ENCODE measurements at regions not wholly inside any gene's neighbourhood (a gene's known extent, or its start where the extent isn't known, plus 50 kb on each side); places are given as distances from the start of the nearest gene placed in this dataset.

GRCh38 chr16:6165330-6165979 lies 1067.9 kb upstream of the EEF2KMT start:
- Histone ChIP-seq H3K9me2 (replicated peaks; ENCODE audit: insufficient read depth, low read length) (no peaks in the 10 kb centered on the region), H4K20me1 (ENCODE audit: insufficient read depth, low read depth, low read length) (no peaks in the 10 kb centered on the region), H3K4me3 (ENCODE audit: low read length) (no peak overlapping the region)

DNA sequence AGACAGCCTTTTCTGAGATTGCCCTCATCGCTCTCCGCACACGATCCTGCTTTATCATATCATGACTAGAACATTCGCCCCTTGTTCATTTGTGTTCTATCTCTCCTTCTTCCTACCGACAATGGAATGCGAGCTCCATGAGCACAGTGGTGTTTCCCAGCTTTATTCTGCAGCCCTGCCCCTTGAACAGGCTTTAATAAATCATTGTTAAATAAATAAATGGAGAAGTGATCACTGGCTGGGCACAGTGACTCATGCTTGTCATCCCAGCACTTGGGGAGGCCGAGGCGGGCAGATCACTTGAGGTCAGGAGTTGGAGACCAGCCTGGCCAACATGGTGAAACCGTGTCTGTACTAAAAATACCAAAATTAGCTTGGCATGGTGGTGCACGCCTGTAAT lies 1063.3 kb upstream of the EEF2KMT start:
- Histone ChIP-seq H3K27ac (ENCODE audit: low read length) (no peak overlapping the region), H4K20me1 (ENCODE audit: insufficient read depth, low read depth, low read length) (no peaks in the 10 kb centered on the region), H3K9ac (ENCODE audit: low read length) (no peak overlapping the region), H3K4me2 (ENCODE audit: low read depth, low read length, poor library complexity, severe bottlenecking) (no peak overlapping the region), H3K4me1 (ENCODE audit: low read length) (no peaks in the 10 kb centered on the region), H3K27me3 (ENCODE audit: low read length) (no peaks in the 10 kb centered on the region), H3K9me3 (ENCODE audit: low read length) (peaks cover 4% of the 10 kb centered on the region; the same call in 1 of the 2 replicates), H3K9me2 (replicated peaks; ENCODE audit: insufficient read depth, low read length) (no peaks in the 10 kb centered on the region), H3K4me3 (ENCODE audit: low read length) (no peak overlapping the region), H3K79me2 (ENCODE audit: low read length) (no peaks in the 10 kb centered on the region), H2AFZ (ENCODE audit: low read length) (no peak overlapping the region), H3K36me3 (ENCODE audit: insufficient read depth, low read length) (no peaks in the 10 kb centered on the region)
- no peak for DNase-seq

More at GRCh38 chr16:6165330-6165979, 1067.9 kb upstream of the EEF2KMT start:
- DNase-seq, result no peak
- Histone ChIP-seq H2AFZ (ENCODE audit: low read length) (no peak overlapping the region), H3K27ac (ENCODE audit: low read length) (no peak overlapping the region), H3K9ac (ENCODE audit: low read length) (no peak overlapping the region), H3K4me1 (ENCODE audit: low read length) (no peaks in the 10 kb centered on the region), H3K9me3 (ENCODE audit: low read length) (no peaks in the 10 kb centered on the region; the same call in 1 of the 2 replicates), H3K79me2 (ENCODE audit: low read length) (no peaks in the 10 kb centered on the region), H3K27me3 (ENCODE audit: low read length) (no peaks in the 10 kb centered on the region), H3K36me3 (ENCODE audit: insufficient read depth, low read length) (no peaks in the 10 kb centered on the region), H3K4me2 (ENCODE audit: low read depth, low read length, poor library complexity, severe bottlenecking) (no peak overlapping the region)

DNA sequence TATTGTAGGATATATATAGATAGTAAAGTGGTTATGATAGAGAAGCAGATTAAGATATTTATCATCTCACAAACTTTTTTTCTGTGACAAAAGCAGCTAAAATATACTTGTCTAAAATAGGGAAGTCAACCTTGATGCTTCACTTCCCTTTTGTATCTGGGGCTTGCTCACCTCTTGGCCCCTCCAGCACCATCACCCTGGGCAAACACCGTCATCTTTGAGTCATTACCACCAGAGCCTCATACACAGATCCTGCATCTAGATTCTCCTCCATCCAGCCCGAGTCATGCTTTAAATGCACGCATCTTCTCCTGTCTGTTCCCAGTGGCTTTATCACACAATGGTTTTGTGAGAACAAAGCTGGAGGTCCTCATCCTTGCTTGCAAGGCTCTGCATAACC lies 1062.7 kb upstream of the EEF2KMT start:
- Histone ChIP-seq H3K9me3 (ENCODE audit: low read length) (peaks cover 4% of the 10 kb centered on the region; the same call in 1 of the 2 replicates), H3K9ac (ENCODE audit: low read length) (no peak overlapping the region), H3K27ac (ENCODE audit: low read length) (no peak overlapping the region), H3K4me2 (ENCODE audit: low read depth, low read length, poor library complexity, severe bottlenecking) (no peak overlapping the region), H2AFZ (ENCODE audit: low read length) (no peak overlapping the region), H3K9me2 (replicated peaks; ENCODE audit: insufficient read depth, low read length) (no peaks in the 10 kb centered on the region), H4K20me1 (ENCODE audit: insufficient read depth, low read depth, low read length) (no peaks in the 10 kb centered on the region), H3K4me1 (ENCODE audit: low read length) (no peaks in the 10 kb centered on the region), H3K79me2 (ENCODE audit: low read length) (no peaks in the 10 kb centered on the region), H3K27me3 (ENCODE audit: low read length) (no peaks in the 10 kb centered on the region), H3K4me3 (ENCODE audit: low read length) (no peak overlapping the region), H3K36me3 (ENCODE audit: insufficient read depth, low read length) (no peaks in the 10 kb centered on the region)
- DNase-seq, result no peak

DNA sequence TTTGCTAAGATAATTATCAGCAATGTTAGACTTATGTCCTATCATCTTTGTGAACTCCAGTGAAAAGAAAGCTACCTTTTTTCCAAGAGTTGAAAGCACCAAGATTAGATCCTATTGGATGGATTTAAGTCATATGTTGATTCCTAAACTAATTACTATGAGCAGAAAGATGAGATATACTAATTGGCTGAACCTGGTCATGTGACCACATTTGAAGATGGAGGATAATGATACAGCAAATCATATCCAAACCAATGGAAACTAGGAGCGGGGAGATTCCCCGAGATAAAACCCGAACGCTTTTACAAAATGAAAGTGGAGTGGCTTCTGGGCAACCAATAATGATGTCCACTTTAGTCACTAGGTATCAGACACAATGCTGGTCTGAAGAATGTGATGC lies 1060.2 kb upstream of the EEF2KMT start:
- peaks cover 4% of the 10 kb centered on the region for H3K9me3 ChIP-seq (ENCODE audit: low read length)
- H3K4me3 ChIP-seq (ENCODE audit: low read length), result no peak overlapping the region
- no peaks in the 10 kb centered on the region for H3K27me3 ChIP-seq (ENCODE audit: low read length)
- no peaks in the 10 kb centered on the region for H4K20me1 ChIP-seq (ENCODE audit: insufficient read depth, low read depth, low read length)
- H2AFZ ChIP-seq (ENCODE audit: low read length), result no peak overlapping the region
- H3K4me2 ChIP-seq (ENCODE audit: low read depth, low read length, poor library complexity, severe bottlenecking), result no peak overlapping the region
- no peaks in the 10 kb centered on the region for H3K79me2 ChIP-seq (ENCODE audit: low read length)
- no peak overlapping the region for H3K27ac ChIP-seq (ENCODE audit: low read length)
- H3K4me1 ChIP-seq (ENCODE audit: low read length), result no peaks in the 10 kb centered on the region
- no peaks in the 10 kb centered on the region for H3K36me3 ChIP-seq (ENCODE audit: insufficient read depth, low read length)
- DNase-seq, result no peak
- H3K9ac ChIP-seq (ENCODE audit: low read length), result no peak overlapping the region
- no peaks in the 10 kb centered on the region for H3K9me2 ChIP-seq (replicated peaks; ENCODE audit: insufficient read depth, low read length)

DNA sequence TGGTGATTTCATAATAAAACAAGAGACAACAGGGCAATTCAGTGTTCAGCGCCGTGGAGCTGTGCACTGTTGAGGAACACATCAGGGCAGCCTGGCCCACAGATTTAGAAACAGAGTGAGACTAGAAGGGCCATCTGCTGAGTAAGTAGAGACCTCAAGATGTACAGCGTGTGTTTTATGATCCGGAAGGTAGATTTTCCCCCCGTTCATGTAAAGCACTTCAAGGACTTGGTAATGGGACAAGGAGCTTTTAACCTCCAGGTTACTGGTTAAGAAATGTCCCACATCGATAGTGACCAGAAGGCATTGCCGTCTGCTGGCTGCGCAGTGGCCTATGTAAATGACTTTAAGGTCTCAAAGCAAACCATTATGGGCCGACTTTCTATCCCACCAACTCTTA lies 1057.7 kb upstream of the EEF2KMT start:
- H3K27ac ChIP-seq (ENCODE audit: low read length), result no peak overlapping the region
- no peak overlapping the region for H3K4me2 ChIP-seq (ENCODE audit: low read depth, low read length, poor library complexity, severe bottlenecking)
- H3K4me3 ChIP-seq (ENCODE audit: low read length), result no peak overlapping the region
- no peaks in the 10 kb centered on the region for H3K79me2 ChIP-seq (ENCODE audit: low read length)
- peaks cover 4% of the 10 kb centered on the region for H3K9me3 ChIP-seq (ENCODE audit: low read length)
- no peak overlapping the region for H2AFZ ChIP-seq (ENCODE audit: low read length)
- no peaks in the 10 kb centered on the region for H3K4me1 ChIP-seq (ENCODE audit: low read length)
- no peaks in the 10 kb centered on the region for H3K9me2 ChIP-seq (replicated peaks; ENCODE audit: insufficient read depth, low read length)
- no peak for DNase-seq
- H3K27me3 ChIP-seq (ENCODE audit: low read length), result no peaks in the 10 kb centered on the region
- no peaks in the 10 kb centered on the region for H4K20me1 ChIP-seq (ENCODE audit: insufficient read depth, low read depth, low read length)
- no peak overlapping the region for H3K9ac ChIP-seq (ENCODE audit: low read length)
- H3K36me3 ChIP-seq (ENCODE audit: insufficient read depth, low read length), result no peaks in the 10 kb centered on the region

GRCh38 chr16:6153901-6154300 lies 1056.3 kb upstream of the EEF2KMT start:
- Histone ChIP-seq H3K4me2 (ENCODE audit: low read depth, low read length, poor library complexity, severe bottlenecking) (no peak overlapping the region), H3K4me3 (ENCODE audit: low read length) (no peak overlapping the region), H3K79me2 (ENCODE audit: low read length) (no peaks in the 10 kb centered on the region), H3K9me3 (ENCODE audit: low read length) (peaks cover 4% of the 10 kb centered on the region), H2AFZ (ENCODE audit: low read length) (no peak overlapping the region), H3K9ac (ENCODE audit: low read length) (no peak overlapping the region), H4K20me1 (ENCODE audit: insufficient read depth, low read depth, low read length) (no peaks in the 10 kb centered on the region), H3K4me1 (ENCODE audit: low read length) (no peaks in the 10 kb centered on the region), H3K27me3 (ENCODE audit: low read length) (no peaks in the 10 kb centered on the region), H3K27ac (ENCODE audit: low read length) (no peak overlapping the region), H3K36me3 (ENCODE audit: insufficient read depth, low read length) (no peaks in the 10 kb centered on the region), H3K9me2 (replicated peaks; ENCODE audit: insufficient read depth, low read length) (no peaks in the 10 kb centered on the region)
- DNase-seq, result no peak

- DNase-seq, result no peak
- H3K27ac ChIP-seq (ENCODE audit: low read length), result no peak overlapping the region
- H3K36me3 ChIP-seq (ENCODE audit: insufficient read depth, low read length), result no peaks in the 10 kb centered on the region
- no peak overlapping the region for H2AFZ ChIP-seq (ENCODE audit: low read length)
- no peaks in the 10 kb centered on the region for H3K9me2 ChIP-seq (replicated peaks; ENCODE audit: insufficient read depth, low read length)
- H3K4me2 ChIP-seq (ENCODE audit: low read depth, low read length, poor library complexity, severe bottlenecking), result no peak overlapping the region
- no peaks in the 10 kb centered on the region for H4K20me1 ChIP-seq (ENCODE audit: insufficient read depth, low read depth, low read length)
- no peaks in the 10 kb centered on the region for H3K4me1 ChIP-seq (ENCODE audit: low read length)
- H3K27me3 ChIP-seq (ENCODE audit: low read length), result no peaks in the 10 kb centered on the region
- H3K9ac ChIP-seq (ENCODE audit: low read length), result no peak overlapping the region
- H3K79me2 ChIP-seq (ENCODE audit: low read length), result no peaks in the 10 kb centered on the region
- no peak overlapping the region for H3K4me3 ChIP-seq (ENCODE audit: low read length)
- H3K9me3 ChIP-seq (ENCODE audit: low read length), result peaks cover 6% of the 10 kb centered on the region; the same call in 1 of the 2 replicates
Observed at GRCh38 chr16:6149031-6149430, 1051.4 kb upstream of the EEF2KMT start.

GRCh38 chr16:6148361-6148760 lies 1050.8 kb upstream of the EEF2KMT start:
- no peaks in the 10 kb centered on the region for H4K20me1 ChIP-seq (ENCODE audit: insufficient read depth, low read depth, low read length)
- no peaks in the 10 kb centered on the region for H3K79me2 ChIP-seq (ENCODE audit: low read length)
- no peaks in the 10 kb centered on the region for H3K27me3 ChIP-seq (ENCODE audit: low read length)
- DNase-seq, result no peak
- H3K4me2 ChIP-seq (ENCODE audit: low read depth, low read length, poor library complexity, severe bottlenecking), result no peak overlapping the region
- no peaks in the 10 kb centered on the region for H3K4me1 ChIP-seq (ENCODE audit: low read length)
- H2AFZ ChIP-seq (ENCODE audit: low read length), result no peak overlapping the region
- H3K9me2 ChIP-seq (replicated peaks; ENCODE audit: insufficient read depth, low read length), result no peaks in the 10 kb centered on the region
- H3K9me3 ChIP-seq (ENCODE audit: low read length), result peaks cover 6% of the 10 kb centered on the region; the same call in 1 of the 2 replicates
- H3K9ac ChIP-seq (ENCODE audit: low read length), result no peak overlapping the region
- H3K4me3 ChIP-seq (ENCODE audit: low read length), result no peak overlapping the region
- H3K27ac ChIP-seq (ENCODE audit: low read length), result no peak overlapping the region
- H3K36me3 ChIP-seq (ENCODE audit: insufficient read depth, low read length), result no peaks in the 10 kb centered on the region

Measured in Karpas-422 (cell line).